Stimulated activated CD4-positive, alpha-beta T cell treated with anti-CD3 and anti-CD28 coated beads, TNF-alpha, amount 100 ng/mL, for 24 hours (primary cell): ENCODE measurements at regions not wholly inside any gene's neighbourhood (a gene's known extent, or its start where the extent isn't known, plus 50 kb on each side); places are given as distances from the start of the nearest gene placed in this dataset.

ENCODE experiments used
- DNase-seq, 3 experiments: peaks; one replicate each; pipeline ENCODE4 v3.0.0-alpha.2; 2020; ENCODE audit warnings: low read depth in 3 of 3

DNA sequence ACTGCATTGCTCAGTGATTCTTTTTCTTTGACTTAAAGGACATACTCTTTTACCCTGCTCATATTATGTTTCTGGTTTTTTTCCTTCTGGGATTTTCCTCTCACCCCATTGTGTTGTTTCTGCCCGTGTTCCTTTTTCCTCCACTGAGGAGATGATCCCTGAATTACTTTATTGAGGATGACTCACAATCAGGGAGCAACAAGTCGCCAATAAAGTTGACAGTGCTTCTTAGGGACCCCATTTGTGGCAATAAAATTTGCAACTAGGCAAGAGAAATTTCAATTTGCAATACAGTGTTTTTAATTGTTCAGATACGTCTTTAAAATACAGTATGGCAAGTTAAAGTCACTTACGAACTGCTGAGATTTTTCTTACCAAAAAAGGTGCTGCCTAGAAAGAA is 217.9 kb downstream of the SOX4 start:
- no peak for DNase-seq

DNA sequence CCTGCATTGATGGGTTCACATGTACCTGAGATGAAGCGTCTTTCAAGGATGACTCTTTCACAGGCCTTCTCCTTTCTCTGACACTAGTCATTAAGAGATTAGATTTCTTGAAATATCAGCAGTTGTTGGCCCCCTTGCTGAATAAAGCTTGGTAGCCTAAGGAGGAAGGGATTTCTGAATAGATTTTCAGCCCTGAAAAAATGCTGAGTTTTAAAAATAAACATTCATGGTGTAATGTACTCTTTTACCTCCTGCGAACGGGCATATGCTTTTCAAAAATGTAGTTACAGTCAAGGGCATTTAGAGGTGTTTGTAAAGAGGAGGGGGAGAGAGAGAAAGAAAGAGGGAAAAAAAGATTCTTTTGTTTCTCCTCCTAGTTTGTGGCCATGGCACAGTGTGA is 222.7 kb downstream of the SOX4 start:
- no peak for DNase-seq

GRCh38 chr6:21820442-21820841 is 226.9 kb downstream of the SOX4 start:
- DNase-seq = no peak

GRCh38 chr6:21823371-21823770 is 229.8 kb downstream of the SOX4 start:
- DNase-seq = no peak

DNA sequence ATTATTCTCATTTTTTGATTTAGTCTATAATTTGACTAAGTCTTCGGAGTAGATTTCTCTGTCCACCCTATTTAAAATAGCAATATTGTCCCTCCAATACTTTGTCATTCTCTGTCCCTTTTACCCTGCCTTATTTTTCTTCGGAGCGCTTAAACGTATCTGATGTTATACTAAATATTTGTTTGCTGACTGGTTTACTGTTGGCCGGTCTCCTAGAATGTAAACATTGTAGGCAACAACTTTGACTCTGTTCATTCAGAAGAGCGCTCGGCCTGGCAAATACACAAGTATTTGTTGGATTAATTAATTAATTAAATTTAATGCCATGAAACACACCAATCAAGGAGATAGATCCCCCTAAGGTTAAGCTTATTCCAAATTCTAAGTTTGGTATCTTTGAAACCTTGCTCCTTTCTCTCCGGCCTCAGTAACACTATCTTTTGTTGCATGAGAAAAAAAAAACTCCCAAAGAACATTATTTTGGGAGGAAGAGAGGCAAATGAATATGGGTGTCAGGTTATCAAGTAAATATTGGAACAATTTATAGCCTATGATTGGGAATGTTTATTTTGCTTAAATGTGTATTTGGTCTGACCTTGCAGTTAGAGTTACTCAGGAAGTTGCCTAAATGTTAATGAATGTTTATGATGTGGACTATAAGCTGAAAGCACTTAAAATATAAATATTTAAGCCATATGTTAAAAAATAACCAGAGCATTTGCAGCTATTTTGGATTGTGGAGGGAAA is 231.1 kb downstream of the SOX4 start:
- DNase-seq = no peak

DNA sequence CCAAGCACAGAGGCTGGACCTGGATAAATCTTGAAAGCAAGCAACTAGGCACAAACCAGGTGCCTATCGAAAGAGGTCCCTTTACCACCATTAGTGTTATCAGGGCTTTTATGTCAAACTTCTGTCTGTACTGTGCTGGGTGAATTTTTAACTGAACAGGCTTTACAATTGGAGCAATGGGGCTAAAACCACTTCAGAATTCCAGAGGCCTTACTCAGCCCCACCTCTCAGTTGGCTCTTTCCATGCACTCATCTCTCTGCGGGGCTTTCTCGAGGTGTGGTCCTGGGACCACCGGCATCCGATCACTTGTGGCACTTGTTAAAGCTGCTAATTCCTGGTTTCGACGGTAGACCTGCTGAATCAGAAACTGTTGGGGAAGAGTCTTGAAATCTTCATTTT is 232.5 kb downstream of the SOX4 start:
- no peak for DNase-seq

DNA sequence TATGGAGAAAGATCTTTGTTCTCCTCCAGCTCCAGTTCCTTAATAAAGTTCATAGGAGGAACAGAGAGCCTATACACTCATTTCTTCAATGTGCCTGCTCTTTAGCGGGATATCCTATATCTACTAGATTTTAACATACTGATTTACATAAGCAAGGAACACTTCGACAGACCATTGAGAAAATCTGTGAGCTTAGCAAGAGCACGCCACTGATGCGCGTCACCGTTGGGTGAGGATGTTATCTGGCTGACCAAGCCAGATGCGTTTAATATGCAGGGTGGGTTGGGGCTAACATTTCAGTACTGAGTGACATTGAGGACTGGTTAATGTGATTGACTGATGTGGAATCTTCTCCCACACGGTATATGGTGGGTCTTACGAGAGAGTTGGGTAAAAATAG is 233.4 kb downstream of the SOX4 start:
- no peak for DNase-seq

DNA sequence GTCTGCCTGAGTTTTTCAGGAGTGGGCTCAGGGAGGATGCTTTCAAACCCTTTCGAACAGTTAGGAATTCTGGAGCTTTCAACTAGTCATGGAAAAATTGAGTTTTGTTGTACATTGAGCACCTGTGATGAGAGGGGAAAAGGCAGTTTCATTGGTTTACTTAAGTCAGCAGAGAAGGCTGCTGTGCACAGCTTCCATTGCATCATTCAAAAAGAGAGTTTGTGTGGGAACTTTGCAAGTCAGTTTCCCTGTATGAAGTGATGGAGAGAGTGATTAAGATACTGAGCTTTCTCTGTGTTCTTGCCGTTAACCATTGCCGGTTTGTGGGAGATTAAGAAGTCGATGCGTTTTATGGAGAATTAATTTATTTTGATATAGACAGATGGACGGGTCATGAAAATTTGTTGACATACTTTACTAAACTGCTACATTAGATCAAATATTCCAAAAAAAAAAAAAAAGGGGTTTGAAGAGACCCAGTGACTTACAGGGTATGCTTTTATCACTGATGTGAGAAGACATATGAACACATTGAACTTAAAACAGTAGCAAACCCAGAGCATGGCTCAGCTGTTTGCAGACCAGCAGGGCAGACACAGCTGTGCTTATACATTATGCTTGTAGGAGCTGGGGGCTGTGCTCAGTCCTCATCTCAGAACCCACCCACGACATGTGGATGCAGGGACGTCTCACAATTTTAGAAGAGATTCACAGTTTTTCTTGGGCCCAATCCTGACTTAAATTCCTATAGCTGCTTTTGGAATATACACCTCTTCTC is 234.1 kb downstream of the SOX4 start:
- no peak for DNase-seq

DNA sequence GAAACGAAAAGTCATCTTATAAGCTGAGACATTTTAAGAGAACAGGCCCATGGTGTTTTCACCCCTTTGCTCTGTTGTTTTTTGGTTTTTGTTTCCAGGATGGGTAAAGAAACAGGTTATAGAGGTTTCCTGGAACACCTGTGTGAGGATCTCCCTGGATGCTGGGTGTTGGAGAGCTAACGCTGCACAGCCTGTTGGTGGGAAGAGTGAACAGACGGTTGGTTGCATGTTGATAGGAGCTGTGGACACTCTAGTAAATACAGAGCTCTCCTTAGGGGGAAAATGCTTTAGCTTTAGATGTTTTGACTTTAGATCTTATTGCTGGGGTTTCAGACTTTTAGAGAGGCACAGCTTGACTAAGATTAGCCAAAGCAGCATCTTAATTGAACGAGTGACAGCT is 235.2 kb downstream of the SOX4 start:
- DNase-seq = no peak

DNA sequence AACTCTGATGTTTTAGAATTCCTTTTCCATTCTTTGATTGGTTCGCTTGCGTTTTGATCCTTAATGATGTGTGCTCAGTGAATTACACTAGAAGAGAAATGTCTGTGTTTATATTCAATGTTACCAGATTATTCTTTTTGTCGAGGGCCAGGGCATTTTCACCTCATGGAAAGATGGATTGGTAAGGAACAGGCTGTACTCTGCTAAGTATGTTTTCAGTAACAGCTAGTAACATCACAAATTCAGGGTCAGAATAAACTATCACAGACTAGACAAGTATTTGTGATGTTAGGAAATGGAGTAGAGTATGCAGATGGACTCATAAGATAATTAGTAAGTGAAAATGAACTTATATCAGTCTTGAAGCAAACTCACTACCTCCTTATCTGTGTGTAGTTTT is 235.6 kb downstream of the SOX4 start:
- DNase-seq = no peak

DNA sequence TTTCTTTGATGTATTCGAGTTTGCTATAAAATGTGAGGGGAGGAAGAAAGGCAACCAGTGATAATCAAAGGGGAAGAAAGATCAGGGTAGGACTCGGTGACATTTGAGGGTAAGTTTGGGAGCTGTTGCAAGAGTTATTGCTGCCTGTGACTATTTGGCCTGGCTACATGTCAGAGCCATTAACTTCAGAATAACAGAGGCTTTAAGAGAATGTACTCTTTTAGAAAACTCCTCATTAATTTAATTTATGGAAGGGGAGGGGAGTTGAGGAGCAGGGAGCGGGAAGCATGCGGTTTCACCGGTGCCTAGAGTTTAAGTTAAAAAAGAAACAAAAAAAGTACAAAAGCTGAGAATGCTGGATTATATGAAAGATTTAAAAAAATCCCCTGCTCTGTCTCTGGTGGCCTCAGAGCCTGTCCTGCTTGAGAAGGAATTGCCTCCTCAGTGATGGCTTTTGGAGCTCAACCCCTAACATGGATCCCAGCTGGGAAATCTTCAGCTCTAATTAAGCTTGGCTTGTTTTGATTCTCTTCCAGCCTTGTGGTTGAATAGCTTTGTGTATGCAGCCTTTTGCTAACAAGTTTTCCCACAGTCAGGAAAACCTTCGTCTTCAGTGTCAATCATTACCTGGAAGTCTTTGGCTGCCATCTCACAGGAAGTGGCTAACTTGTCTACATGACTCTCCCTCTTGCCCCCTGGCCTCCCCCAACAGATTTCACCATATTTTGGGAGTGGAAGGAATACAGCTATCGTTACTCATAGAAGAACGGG is 238.2 kb downstream of the SOX4 start:
- DNase-seq = no peak

DNA sequence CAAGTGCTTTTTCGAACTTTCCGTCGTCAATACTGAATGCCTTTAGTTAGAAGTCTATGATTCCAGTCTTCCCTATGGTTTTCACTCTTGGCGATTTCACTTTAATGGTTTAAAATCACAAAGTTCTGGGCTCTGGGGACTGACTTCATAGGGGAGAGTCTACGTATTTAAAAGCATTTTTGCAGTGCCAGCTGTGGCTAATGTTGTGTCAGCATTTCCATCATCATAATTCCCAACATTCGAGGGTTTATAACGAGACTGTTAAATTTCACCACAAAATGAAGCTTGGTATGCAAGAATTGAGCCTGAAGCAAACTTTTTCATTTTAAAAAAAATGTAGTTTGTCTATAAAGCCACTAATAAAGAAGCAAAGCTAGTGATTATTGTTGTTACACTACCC is 242.7 kb downstream of the SOX4 start:
- DNase-seq = no peak

GRCh38 chr6:21836772-21837425 is 243.3 kb downstream of the SOX4 start:
- DNase-seq = no peak

- DNase-seq = no peak
Measured at GRCh38 chr6:21840428-21840827, 246.9 kb downstream of the SOX4 start.

DNA sequence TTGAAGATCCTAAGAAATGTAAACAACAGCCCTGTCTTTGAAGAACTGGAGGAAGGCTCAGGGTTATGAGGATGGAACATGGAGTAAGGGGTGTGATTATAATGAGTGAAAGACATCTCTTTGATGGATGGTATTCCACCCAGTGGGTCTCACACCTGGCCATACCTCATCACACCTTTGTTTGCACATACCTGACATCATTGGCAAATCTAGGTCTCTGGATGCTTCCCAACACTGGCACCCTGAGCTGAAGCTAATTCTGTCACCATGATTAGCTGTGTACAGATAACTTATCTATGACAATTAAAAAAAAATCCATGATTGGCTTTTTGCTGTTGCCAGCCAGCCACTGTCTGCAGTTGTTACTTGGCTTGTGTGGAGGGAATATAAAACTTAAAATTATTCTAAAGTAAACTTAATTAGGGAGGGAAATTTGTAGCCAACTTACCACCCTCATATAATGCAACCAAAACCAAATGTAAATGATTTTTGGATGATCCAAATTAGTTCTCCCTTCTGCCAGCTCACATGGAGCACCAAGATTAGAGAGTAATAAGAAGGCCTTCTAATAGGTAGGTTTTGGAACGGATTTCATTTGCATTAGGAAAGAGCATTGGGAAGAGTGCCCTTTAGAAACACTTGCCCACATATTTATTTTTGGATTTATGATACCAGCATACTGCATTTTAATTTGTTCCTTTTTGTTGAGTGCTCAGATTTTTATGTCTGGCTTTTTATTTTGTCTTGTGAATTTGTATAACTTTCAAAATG is 249.5 kb downstream of the SOX4 start:
- DNase-seq = no peak

- DNase-seq = no peak
Measured at GRCh38 chr6:21844120-21844917, 250.8 kb downstream of the SOX4 start.

- no peak for DNase-seq
Measured at GRCh38 chr6:21845018-21845417, 251.5 kb downstream of the SOX4 start.

DNA sequence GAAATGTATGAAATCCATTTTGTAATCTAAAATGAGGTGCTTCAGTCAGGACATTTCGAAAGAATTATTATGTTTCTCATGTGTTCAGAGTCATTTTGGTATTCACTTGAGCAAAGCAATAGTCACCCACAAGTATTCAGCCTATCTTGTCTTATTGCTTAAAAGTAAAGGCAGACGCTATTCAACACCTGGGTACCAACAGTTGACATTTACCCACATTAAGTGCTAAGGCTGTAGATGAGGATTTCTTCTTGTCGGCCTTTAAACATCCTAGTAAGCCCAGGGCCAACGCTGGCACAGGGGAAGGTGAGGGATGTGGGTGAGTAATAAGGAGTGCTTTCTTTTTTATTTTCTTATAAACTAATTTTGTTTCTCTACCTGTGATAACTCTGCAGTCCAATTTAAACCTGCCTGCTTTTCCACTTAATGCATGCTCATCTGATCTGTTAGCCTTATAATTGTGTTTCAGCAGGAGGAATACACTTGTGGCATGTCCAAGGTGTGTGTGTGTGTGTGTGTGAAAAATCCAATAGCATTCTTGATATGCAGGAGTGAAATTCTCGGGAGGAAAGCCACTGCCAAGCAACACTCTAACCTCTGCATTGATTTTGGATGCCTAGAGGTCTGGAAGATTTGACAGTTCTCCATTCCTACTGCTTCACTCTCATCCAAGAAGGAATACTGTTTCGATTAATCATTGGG is 252.0 kb downstream of the SOX4 start:
- DNase-seq = no peak

- peak in 1 of 3 experiments; percentile 4 for DNase-seq
Measured at GRCh38 chr6:21846541-21847451, 253.2 kb downstream of the SOX4 start.
